A549 (cell line): ENCODE measurements at regions not wholly inside any gene's neighbourhood (a gene's known extent, or its start where the extent isn't known, plus 50 kb on each side); places are given as distances from the start of the nearest gene placed in this dataset.

ENCODE experiments used
- EHF ChIP-seq: fragments of 250-450 bp; sonication (Bioruptor Pico); IDR thresholded peaks from 2 replicates; pipeline ENCODE4 v1.5.0; 2020; ENCODE audit warnings: mild to moderate bottlenecking
- EP300 ChIP-seq, 2 experiments: fragments of >200 bp; sonication (Bioruptor Twin); formaldehyde crosslinking; IDR thresholded peaks; 2 replicates in 1 of 2; 3 replicates in 1 of 2; pipeline ENCODE4 v1.6.1; 2016 to 2017
- TF ChIP-seq, protein P1 (sequence below): fragments of >200 bp; sonication (Bioruptor Twin); formaldehyde crosslinking; IDR thresholded peaks from 3 replicates; pipeline ENCODE4 v1.5.1; 2016
- TF ChIP-seq, protein P2 (sequence below): fragments of 200-600 bp; sonication (generic); IDR thresholded peaks from 2 replicates; pipeline ENCODE4 v1.6.1; 2016; ENCODE audit warnings: antibody characterized with exemption, mild to moderate bottlenecking, moderate library complexity

DNA sequence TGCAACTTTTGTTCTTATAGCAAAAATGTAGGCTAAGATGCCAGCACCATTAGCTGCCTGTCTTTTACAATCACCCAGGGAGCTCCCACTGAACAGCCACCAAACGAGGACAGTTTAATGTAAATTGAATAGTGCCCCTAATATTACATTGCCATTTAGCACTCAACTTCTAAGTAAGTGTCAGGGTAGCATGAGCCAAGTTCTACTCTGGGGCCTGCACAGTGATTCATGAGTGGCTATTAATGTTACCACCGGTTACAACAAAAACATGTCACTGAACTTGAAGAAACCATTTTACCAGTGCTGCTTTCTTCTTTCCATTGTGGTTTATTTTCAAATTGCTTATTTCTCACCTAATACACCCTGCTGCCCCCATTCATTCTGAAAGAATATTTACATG is 295.6 kb upstream of the RRP15 start:
- TF ChIP-seq, protein P1, sequence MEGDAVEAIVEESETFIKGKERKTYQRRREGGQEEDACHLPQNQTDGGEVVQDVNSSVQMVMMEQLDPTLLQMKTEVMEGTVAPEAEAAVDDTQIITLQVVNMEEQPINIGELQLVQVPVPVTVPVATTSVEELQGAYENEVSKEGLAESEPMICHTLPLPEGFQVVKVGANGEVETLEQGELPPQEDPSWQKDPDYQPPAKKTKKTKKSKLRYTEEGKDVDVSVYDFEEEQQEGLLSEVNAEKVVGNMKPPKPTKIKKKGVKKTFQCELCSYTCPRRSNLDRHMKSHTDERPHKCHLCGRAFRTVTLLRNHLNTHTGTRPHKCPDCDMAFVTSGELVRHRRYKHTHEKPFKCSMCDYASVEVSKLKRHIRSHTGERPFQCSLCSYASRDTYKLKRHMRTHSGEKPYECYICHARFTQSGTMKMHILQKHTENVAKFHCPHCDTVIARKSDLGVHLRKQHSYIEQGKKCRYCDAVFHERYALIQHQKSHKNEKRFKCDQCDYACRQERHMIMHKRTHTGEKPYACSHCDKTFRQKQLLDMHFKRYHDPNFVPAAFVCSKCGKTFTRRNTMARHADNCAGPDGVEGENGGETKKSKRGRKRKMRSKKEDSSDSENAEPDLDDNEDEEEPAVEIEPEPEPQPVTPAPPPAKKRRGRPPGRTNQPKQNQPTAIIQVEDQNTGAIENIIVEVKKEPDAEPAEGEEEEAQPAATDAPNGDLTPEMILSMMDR: no peak
- TF ChIP-seq EP300 (IDR thresholded peaks at IDR 0.05) (no peak), EHF (CRISPR knock-in tag) (no peak)
- TF ChIP-seq, protein P2, sequence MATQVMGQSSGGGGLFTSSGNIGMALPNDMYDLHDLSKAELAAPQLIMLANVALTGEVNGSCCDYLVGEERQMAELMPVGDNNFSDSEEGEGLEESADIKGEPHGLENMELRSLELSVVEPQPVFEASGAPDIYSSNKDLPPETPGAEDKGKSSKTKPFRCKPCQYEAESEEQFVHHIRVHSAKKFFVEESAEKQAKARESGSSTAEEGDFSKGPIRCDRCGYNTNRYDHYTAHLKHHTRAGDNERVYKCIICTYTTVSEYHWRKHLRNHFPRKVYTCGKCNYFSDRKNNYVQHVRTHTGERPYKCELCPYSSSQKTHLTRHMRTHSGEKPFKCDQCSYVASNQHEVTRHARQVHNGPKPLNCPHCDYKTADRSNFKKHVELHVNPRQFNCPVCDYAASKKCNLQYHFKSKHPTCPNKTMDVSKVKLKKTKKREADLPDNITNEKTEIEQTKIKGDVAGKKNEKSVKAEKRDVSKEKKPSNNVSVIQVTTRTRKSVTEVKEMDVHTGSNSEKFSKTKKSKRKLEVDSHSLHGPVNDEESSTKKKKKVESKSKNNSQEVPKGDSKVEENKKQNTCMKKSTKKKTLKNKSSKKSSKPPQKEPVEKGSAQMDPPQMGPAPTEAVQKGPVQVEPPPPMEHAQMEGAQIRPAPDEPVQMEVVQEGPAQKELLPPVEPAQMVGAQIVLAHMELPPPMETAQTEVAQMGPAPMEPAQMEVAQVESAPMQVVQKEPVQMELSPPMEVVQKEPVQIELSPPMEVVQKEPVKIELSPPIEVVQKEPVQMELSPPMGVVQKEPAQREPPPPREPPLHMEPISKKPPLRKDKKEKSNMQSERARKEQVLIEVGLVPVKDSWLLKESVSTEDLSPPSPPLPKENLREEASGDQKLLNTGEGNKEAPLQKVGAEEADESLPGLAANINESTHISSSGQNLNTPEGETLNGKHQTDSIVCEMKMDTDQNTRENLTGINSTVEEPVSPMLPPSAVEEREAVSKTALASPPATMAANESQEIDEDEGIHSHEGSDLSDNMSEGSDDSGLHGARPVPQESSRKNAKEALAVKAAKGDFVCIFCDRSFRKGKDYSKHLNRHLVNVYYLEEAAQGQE: no peak
